Left renal pelvis (tissue), 4 donors: ENCODE measurements at regions not wholly inside any gene's neighbourhood (a gene's known extent, or its start where the extent isn't known, plus 50 kb on each side); places are given as distances from the start of the nearest gene placed in this dataset.
A peak's percentile ranks its signal among the peaks of the same experiment; 100 is the strongest.
"Not testable (repeated sequence)": the region's sequence is repeated elsewhere in the genome, so short reads cannot be mapped to it uniquely, and the experiment has no call there.

Experiments
- DNase-seq, 4 donors: peaks; one replicate each; pipeline ENCODE4 v3.0.0-alpha.2; 2013; ENCODE audit warnings: low read depth in 4 of 4, low spot score in 3 of 4

DNA sequence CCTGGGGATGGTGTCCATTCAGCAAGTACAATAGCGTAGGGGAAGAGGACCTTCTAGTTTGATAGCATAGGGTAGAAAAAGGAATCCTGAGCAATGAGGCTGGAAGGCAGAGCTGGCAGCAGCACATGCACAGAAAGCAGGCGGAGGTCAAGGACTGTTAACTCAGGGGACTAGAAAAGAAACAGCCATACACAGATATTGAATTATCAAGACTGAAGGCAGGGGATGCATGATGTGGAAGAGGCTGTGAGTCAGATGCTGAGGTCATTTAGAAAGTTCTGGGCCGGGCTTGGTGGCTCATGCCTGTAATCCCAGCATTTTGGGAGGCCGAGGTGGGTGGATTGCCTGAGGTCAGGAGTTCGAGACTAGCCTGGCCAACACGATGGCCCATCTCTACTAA is 65.6 kb downstream of the OPTC start:
- DNase-seq, result no peak

GRCh38 chr1:203561761-203562160 is 64.9 kb upstream of the ATP2B4 start:
- DNase-seq, result not testable (repeated sequence)

DNA sequence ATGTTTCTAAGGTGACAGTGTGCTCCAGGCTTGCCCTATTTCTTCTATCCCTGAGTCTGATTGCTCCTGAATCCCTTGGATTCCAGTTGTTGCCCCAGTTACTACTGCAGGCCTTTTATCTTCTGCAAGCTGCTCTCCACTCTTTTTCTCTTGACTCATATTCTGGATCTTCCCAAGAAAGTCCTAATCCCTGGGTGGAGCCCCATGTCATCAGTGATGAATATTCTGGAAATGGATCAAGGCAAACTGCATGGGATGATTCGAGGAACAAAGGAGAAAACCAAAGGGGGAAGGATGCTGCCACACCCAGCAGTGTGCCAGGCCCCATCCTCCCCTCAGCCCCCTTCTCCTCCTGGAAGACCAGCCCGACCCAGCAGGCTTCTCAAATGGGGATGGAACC is 63.3 kb upstream of the ATP2B4 start:
- no peak for DNase-seq

DNA sequence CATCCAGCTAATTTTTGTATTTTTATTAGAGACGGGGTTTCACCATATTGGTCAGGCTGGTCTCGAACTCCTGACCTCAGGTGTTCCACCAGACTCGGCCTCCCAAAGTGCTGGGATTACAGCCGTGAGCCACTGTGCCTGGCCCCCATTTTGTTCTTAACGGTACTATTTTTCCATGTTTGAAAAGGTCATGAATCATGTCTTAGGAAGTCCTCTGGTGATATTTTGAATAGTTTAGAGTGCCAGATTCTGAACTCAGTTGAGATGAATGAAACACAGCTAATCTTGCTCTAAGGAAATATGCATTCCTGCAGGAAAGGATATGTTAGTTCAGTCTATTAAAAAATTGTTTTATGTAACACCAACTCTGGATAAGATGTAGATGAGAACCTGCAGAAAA is 62.6 kb upstream of the ATP2B4 start:
- no peak for DNase-seq

DNA sequence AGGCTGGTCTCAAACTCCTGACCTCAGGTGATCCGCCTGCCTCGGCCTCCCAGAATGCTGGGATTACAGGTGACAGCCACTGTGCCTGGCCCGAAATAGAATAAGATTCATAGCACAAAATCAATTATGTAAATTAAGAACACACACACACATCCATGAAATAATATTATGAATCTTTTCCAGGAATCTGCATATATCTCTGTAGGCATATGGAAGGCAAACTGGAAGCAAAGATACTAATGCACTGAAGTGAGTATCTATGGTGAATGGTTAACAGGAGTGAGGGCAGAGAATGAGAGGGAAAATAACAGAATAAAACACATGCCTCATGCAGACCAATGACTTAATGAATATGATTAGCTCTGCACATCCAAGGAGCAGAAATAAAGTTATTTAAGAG is 61.6 kb upstream of the ATP2B4 start:
- no peak for DNase-seq

- no peak for DNase-seq
Measured at GRCh38 chr1:203565981-203566380, 60.7 kb upstream of the ATP2B4 start.

GRCh38 chr1:203566966-203567365 is 59.7 kb upstream of the ATP2B4 start:
- DNase-seq, result not testable (repeated sequence)

- no peak for DNase-seq
Measured at GRCh38 chr1:203567596-203567995, 59.0 kb upstream of the ATP2B4 start.

DNA sequence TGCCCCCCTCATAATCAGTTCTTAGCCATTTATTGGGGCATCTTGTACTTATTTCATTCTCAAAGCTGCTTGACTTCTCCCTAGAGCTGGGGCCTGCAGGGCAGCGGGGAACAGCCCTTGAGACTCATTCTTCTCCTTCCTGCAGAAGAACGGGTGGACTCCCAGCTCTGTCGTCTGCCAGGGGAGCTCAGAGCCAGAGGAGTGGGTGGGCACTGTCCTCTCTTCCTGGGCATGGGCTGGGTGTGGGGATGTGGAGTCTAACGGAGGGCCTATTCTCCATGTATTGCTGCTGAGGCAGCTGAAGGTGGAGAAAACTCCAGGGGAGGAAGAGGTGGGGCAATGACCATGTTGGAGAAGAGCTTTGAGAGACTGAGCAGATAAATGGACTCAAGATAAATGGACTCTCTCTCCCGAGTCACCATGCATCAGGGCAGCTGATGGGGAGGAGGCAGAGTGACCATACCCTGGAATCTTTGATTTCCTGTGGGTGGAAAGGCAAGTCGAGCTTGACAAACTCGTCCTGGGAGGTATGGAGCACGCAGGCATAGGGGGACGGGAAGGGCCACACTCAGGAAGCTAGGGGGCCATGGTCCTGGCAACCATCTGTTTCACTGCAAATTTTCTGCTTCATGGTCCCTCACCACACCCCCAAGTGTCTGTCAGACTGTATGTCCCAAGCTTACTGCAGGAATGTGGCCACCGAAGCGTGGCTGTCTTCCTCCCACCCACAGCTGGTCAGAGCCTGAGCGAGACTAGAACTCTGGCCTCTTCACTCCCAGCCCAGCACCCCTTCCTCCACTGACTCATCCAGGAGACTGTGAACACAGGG is 56.9 kb upstream of the ATP2B4 start:
- no peak for DNase-seq

DNA sequence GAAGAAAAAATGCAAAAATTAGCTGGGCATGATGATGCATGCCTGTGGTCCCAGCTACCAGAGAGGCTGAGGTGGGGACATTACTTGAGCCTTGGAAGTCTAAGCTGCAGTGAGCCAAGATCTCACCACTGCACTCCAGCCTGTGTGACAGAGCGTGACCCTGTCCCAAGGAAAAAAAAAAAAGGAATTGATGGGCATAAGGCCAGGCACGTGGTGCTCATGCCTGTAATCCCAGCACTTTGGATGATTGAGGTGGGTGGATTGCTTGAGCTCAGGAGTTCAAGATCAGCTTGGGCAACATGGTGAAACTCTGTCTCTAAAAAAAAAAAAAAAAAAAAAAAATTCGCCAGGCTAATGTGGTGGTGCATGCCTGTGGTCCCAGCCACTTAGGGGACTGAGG is 55.8 kb upstream of the ATP2B4 start:
- DNase-seq, result no peak

GRCh38 chr1:203571661-203572060 is 55.0 kb upstream of the ATP2B4 start:
- DNase-seq, result no peak

- peak in 3 of 4 donors; percentile 44 to 67 (median 58) for DNase-seq
Measured at GRCh38 chr1:203572134-203572625, 54.5 kb upstream of the ATP2B4 start.

GRCh38 chr1:203573730-203574129 is 52.9 kb upstream of the ATP2B4 start:
- no peak for DNase-seq
